HEK293 (cell line): ENCODE measurements at regions not wholly inside any gene's neighbourhood (a gene's known extent, or its start where the extent isn't known, plus 50 kb on each side); places are given as distances from the start of the nearest gene placed in this dataset.

Source experiments
- CTCF ChIA-PET: fragments of 350-600 bp; formaldehyde crosslinking; extraction: SDS; loops from one replicate; lab custom pipeline; 2021; ENCODE audit warnings: antibody characterized with exemption; lab: Yijun Ruan, JAX
- POLR2A ChIA-PET: fragments of 300-600 bp; formaldehyde crosslinking; extraction: SDS; loops from one replicate; lab custom pipeline; 2020; ENCODE audit warnings: antibody characterized with exemption, inconsistent platforms; lab: Yijun Ruan, JAX
- H3K27ac ChIP-seq: fragments of 200-500 bp; sonication (Bioruptor generic); 2 replicates; pipeline ENCODE4 v1.5.1; 2014; ENCODE audit warnings: low read depth, low read length, control low read depth, inconsistent platforms; ENCODE audit errors: extremely low read depth
- H3K36me3 ChIP-seq, 2 experiments: fragments of 200-500 bp in 1 of 2; sonication (Bioruptor generic) in 1 of 2; 1 replicate in 1 of 2; 2 replicates in 1 of 2; pipeline ENCODE4 v1.5.1; 2014 to 2017; ENCODE audit warnings: inconsistent platforms in 2 of 2, low read length in 2 of 2; ENCODE audit not compliant: control insufficient read depth in 2 of 2, insufficient read depth in 1 of 2
- H3K4me1 ChIP-seq: fragments of 200-500 bp; sonication (Bioruptor generic); 2 replicates; pipeline ENCODE4 v1.5.1; 2014; ENCODE audit warnings: mild to moderate bottlenecking, low read length, inconsistent platforms; ENCODE audit not compliant: control insufficient read depth, insufficient read depth
- H3K4me3 ChIP-seq: 2 replicates; pipeline ENCODE4 v1.5.1; 2011; ENCODE audit warnings: low read depth, mild to moderate bottlenecking, control low read depth, low read length, moderate library complexity
- H3K9me3 ChIP-seq: fragments of 200-500 bp; sonication (Bioruptor generic); 2 replicates; pipeline ENCODE4 v1.5.1; 2014; ENCODE audit warnings: low read depth, low read length, inconsistent platforms; ENCODE audit not compliant: control insufficient read depth, insufficient read depth
- CTCF ChIP-seq: fragments of 450-650 bp; formaldehyde crosslinking; IDR thresholded peaks from 2 replicates; pipeline ENCODE4 v1.5.1; 2016; ENCODE audit warnings: missing biosample characterization, missing genetic modification characterization
- GLIS2 ChIP-seq: fragments of 450-650 bp; formaldehyde crosslinking; IDR thresholded peaks from 2 replicates; pipeline ENCODE4 v1.5.1; 2016; ENCODE audit warnings: missing biosample characterization, missing genetic modification characterization
- KLF1 ChIP-seq: fragments of 450-650 bp; formaldehyde crosslinking; IDR thresholded peaks from 2 replicates; pipeline ENCODE4 v1.5.1; 2016; ENCODE audit warnings: missing biosample characterization, missing genetic modification characterization
- MZF1 ChIP-seq: fragments of 450-650 bp; formaldehyde crosslinking; IDR thresholded peaks from 2 replicates; pipeline ENCODE4 v1.5.1; 2017; ENCODE audit warnings: missing biosample characterization, missing genetic modification characterization, borderline replicate concordance
- OSR2 ChIP-seq: fragments of 450-650 bp; formaldehyde crosslinking; IDR thresholded peaks from 2 replicates; pipeline ENCODE4 v1.5.1; 2016; ENCODE audit warnings: missing biosample characterization, missing genetic modification characterization
- ZBTB17 ChIP-seq: fragments of 450-650 bp; formaldehyde crosslinking; IDR thresholded peaks from 2 replicates; pipeline ENCODE4 v1.5.1; 2016; ENCODE audit warnings: missing biosample characterization, missing genetic modification characterization
- ZBTB7A ChIP-seq: fragments of 450-650 bp; formaldehyde crosslinking; IDR thresholded peaks from 2 replicates; pipeline ENCODE4 v1.5.1; 2016; ENCODE audit warnings: low read depth, missing biosample characterization, missing genetic modification characterization
- ZNF146 ChIP-seq: fragments of 450-650 bp; formaldehyde crosslinking; IDR thresholded peaks from 2 replicates; pipeline ENCODE4 v1.5.1; 2016; ENCODE audit warnings: missing biosample characterization, missing genetic modification characterization
- ZNF169 ChIP-seq: fragments of 450-650 bp; formaldehyde crosslinking; IDR thresholded peaks from 2 replicates; pipeline ENCODE4 v1.5.1; 2016; ENCODE audit warnings: missing biosample characterization, missing genetic modification characterization
- ZNF324 ChIP-seq: fragments of 450-650 bp; formaldehyde crosslinking; IDR thresholded peaks from 2 replicates; pipeline ENCODE4 v1.5.1; 2016; ENCODE audit warnings: missing biosample characterization, missing genetic modification characterization
- ZNF404 ChIP-seq: fragments of 450-650 bp; formaldehyde crosslinking; IDR thresholded peaks from 2 replicates; pipeline ENCODE4 v1.5.1; 2017; ENCODE audit warnings: missing biosample characterization, missing genetic modification characterization
- ZNF571 ChIP-seq: fragments of 450-650 bp; formaldehyde crosslinking; IDR thresholded peaks from 2 replicates; pipeline ENCODE4 v1.5.0; 2017; ENCODE audit warnings: missing biosample characterization, missing genetic modification characterization
- ZNF654 ChIP-seq: fragments of 450-650 bp; formaldehyde crosslinking; IDR thresholded peaks from 2 replicates; pipeline ENCODE4 v1.5.1; 2016; ENCODE audit warnings: low read depth, missing biosample characterization, missing genetic modification characterization
- ZNF76 ChIP-seq: fragments of 450-650 bp; formaldehyde crosslinking; IDR thresholded peaks from 2 replicates; pipeline ENCODE4; 2016; ENCODE audit warnings: low read depth, missing biosample characterization, missing genetic modification characterization, borderline replicate concordance
- ZNF777 ChIP-seq: fragments of 450-650 bp; formaldehyde crosslinking; IDR thresholded peaks from 2 replicates; pipeline ENCODE4 v1.5.1; 2017; ENCODE audit warnings: missing biosample characterization, missing genetic modification characterization, borderline replicate concordance
- ZNF785 ChIP-seq: fragments of 450-650 bp; formaldehyde crosslinking; IDR thresholded peaks from 2 replicates; pipeline ENCODE4 v1.5.1; 2016; ENCODE audit warnings: missing biosample characterization, missing genetic modification characterization
- ZNF792 ChIP-seq: fragments of 450-650 bp; formaldehyde crosslinking; IDR thresholded peaks from 2 replicates; pipeline ENCODE4 v1.5.1; 2016; ENCODE audit warnings: missing biosample characterization, missing genetic modification characterization
- ZSCAN23 ChIP-seq: fragments of 450-650 bp; formaldehyde crosslinking; IDR thresholded peaks from 2 replicates; pipeline ENCODE4 v1.5.1; 2016; ENCODE audit warnings: missing biosample characterization, missing genetic modification characterization
- ZXDB ChIP-seq: fragments of 450-650 bp; formaldehyde crosslinking; IDR thresholded peaks from 2 replicates; pipeline ENCODE4 v1.5.1; 2016; ENCODE audit warnings: missing biosample characterization, missing genetic modification characterization
- TF ChIP-seq, protein P1 (sequence below): fragments of 450-650 bp; formaldehyde crosslinking; IDR thresholded peaks from 2 replicates; pipeline ENCODE4 v1.5.1; 2016; ENCODE audit warnings: missing biosample characterization, missing genetic modification characterization, borderline replicate concordance

GRCh38 chr15:24734396-24734795 lies 58.8 kb downstream of the NPAP1 start (continued):
- no peak for TF ChIP-seq ZNF654 (tag by site-specific recombination)
- TF ChIP-seq CTCF = no peak

DNA sequence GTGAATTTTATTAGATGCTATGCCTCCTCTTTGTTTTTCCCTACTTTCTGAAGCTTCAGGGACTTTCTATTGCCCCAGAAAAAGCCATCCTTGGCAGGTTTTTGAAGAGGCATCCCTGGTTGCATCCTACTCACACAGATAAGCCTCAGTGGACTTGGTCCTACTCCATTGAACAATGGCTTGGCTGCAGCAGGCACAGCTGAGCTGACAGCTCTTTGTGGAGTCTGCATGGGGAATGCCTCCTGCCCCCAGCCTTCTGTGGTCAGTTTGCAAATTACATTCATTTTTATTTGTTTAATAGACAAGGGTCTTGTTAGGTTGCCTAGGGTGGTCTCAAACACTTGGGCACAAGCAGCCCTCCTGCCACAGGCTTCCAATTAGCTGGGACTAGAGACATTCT lies 69.7 kb downstream of the NPAP1 start:
- ChIA-PET CTCF (interaction anchor here (0.6 kb wide), 1 partner anchor 20 kb away, joined by 3 read pairs; no protein-coding TSS in a partner anchor), POLR2A (no interaction called here)
- TF ChIP-seq ZNF777 (tag by site-specific recombination) (no peak), ZNF146 (tag by site-specific recombination) (no peak), ZNF792 (tag by site-specific recombination) (no peak), OSR2 (tag by site-specific recombination) (no peak), GLIS2 (tag by site-specific recombination) (no peak), CTCF (no peak), ZNF571 (no peak), ZNF785 (tag by site-specific recombination) (no peak), ZNF169 (tag by site-specific recombination) (no peak)

GRCh38 chr15:24746094-24746493 lies 70.5 kb downstream of the NPAP1 start:
- Histone ChIP-seq H3K4me1 (no peaks in the 10 kb centered on the region), H3K27ac (no peak overlapping the region), H3K9me3 (no peaks in the 10 kb centered on the region), H3K36me3 (no peaks in the 10 kb centered on the region), H3K4me3 (no peak overlapping the region)
- TF ChIP-seq ZNF324 (no peak), ZBTB17 (tag by site-specific recombination) (no peak), ZSCAN23 (no peak), ZNF404 (tag by site-specific recombination) (no peak), ZBTB7A (no peak)
- ChIA-PET CTCF (no interaction called here), POLR2A (no interaction called here)

More for the DNA sequence above, 69.7 kb downstream of the NPAP1 start:
- no peaks in the 10 kb centered on the region for H3K9me3 ChIP-seq
- H3K4me3 ChIP-seq = no peak overlapping the region
- no peak overlapping the region for H3K27ac ChIP-seq
- no peaks in the 10 kb centered on the region for H3K36me3 ChIP-seq
- H3K4me1 ChIP-seq = no peaks in the 10 kb centered on the region

GRCh38 chr15:24747376-24747775 lies 71.8 kb downstream of the NPAP1 start:
- POLR2A ChIA-PET = no interaction called here
- TF ChIP-seq ZNF76 (tag by site-specific recombination) (no peak), KLF1 (tag by site-specific recombination) (no peak), ZXDB (no peak), MZF1 (tag by site-specific recombination) (no peak)
- TF ChIP-seq, protein P1, sequence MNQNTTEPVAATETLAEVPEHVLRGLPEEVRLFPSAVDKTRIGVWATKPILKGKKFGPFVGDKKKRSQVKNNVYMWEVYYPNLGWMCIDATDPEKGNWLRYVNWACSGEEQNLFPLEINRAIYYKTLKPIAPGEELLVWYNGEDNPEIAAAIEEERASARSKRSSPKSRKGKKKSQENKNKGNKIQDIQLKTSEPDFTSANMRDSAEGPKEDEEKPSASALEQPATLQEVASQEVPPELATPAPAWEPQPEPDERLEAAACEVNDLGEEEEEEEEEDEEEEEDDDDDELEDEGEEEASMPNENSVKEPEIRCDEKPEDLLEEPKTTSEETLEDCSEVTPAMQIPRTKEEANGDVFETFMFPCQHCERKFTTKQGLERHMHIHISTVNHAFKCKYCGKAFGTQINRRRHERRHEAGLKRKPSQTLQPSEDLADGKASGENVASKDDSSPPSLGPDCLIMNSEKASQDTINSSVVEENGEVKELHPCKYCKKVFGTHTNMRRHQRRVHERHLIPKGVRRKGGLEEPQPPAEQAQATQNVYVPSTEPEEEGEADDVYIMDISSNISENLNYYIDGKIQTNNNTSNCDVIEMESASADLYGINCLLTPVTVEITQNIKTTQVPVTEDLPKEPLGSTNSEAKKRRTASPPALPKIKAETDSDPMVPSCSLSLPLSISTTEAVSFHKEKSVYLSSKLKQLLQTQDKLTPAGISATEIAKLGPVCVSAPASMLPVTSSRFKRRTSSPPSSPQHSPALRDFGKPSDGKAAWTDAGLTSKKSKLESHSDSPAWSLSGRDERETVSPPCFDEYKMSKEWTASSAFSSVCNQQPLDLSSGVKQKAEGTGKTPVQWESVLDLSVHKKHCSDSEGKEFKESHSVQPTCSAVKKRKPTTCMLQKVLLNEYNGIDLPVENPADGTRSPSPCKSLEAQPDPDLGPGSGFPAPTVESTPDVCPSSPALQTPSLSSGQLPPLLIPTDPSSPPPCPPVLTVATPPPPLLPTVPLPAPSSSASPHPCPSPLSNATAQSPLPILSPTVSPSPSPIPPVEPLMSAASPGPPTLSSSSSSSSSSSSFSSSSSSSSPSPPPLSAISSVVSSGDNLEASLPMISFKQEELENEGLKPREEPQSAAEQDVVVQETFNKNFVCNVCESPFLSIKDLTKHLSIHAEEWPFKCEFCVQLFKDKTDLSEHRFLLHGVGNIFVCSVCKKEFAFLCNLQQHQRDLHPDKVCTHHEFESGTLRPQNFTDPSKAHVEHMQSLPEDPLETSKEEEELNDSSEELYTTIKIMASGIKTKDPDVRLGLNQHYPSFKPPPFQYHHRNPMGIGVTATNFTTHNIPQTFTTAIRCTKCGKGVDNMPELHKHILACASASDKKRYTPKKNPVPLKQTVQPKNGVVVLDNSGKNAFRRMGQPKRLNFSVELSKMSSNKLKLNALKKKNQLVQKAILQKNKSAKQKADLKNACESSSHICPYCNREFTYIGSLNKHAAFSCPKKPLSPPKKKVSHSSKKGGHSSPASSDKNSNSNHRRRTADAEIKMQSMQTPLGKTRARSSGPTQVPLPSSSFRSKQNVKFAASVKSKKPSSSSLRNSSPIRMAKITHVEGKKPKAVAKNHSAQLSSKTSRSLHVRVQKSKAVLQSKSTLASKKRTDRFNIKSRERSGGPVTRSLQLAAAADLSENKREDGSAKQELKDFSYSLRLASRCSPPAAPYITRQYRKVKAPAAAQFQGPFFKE (tag by site-specific recombination) = no peak
- H3K27ac ChIP-seq = no peak overlapping the region
- H3K36me3 ChIP-seq = no peaks in the 10 kb centered on the region
- CTCF ChIA-PET = no interaction called here
- no peak overlapping the region for H3K4me3 ChIP-seq
- no peaks in the 10 kb centered on the region for H3K4me1 ChIP-seq
- no peaks in the 10 kb centered on the region for H3K9me3 ChIP-seq
